K562 (cell line): ENCODE measurements at regions not wholly inside any gene's neighbourhood (a gene's known extent, or its start where the extent isn't known, plus 50 kb on each side); places are given as distances from the start of the nearest gene placed in this dataset.

ENCODE experiments used
- ATAC-seq: fragments of 200-7000 bp; cut with Tn5 transposase; 3 replicates; pipeline ENCODE4 v1.9.1; 2020; ENCODE audit warnings: moderate library complexity
- BruUV-seq: library from RNA; stranded (reverse); fragments of 400-500 nt; replicated peaks from 2 replicates; lab custom pipeline; 2021; lab: Mats Ljungman, UMichigan
- CTCF ChIA-PET: fragments of 300-600 bp; formaldehyde crosslinking; extraction: SDS; loops from one replicate; lab custom pipeline; 2021; ENCODE audit warnings: low intra/inter-chr PET ratio; lab: Yijun Ruan, JAX
- POLR2A ChIA-PET: fragments of 300-600, 350-650 bp; sonication (Branson Sonifier 250); formaldehyde crosslinking; extraction: SDS; loops from one replicate; lab custom pipeline; 2021; ENCODE audit warnings: antibody characterized with exemption, inconsistent platforms; lab: Yijun Ruan, JAX
- DNase-seq, 4 experiments: peaks; one replicate each; pipeline versions ENCODE4 v3.0.0 to v3.0.0-alpha.2; 2011 to 2018; ENCODE audit warnings: low spot score in 3 of 4, mixed read lengths in 3 of 4; ENCODE audit errors: extremely low read depth in 1 of 4
- FAIRE-seq: peaks from 2 replicates; lab custom pipeline; 2011; peaks lifted over from hg19 to GRCh38; lab: Jason Lieb, UNC
- H2AFZ ChIP-seq: 2 replicates; pipeline ENCODE4 v1.6.0; 2011; ENCODE audit warnings: low read depth, low read length, control low read depth, inconsistent platforms
- H3K27ac ChIP-seq: fragments of 200-600 bp; 3 replicates; pipeline ENCODE4 v1.8.0; 2011; ENCODE audit warnings: low read depth, mild to moderate bottlenecking, control low read depth, inconsistent platforms, low read length, moderate library complexity, mixed read lengths; ENCODE audit errors: extremely low read depth
- H3K27me3 ChIP-seq, 2 experiments: fragments of 300-600 bp in 1 of 2; 2 replicates in 1 of 2; 3 replicates in 1 of 2; pipeline versions ENCODE4 v1.6.0 to v1.8.0; 2011; ENCODE audit warnings: inconsistent platforms in 2 of 2, low read length in 2 of 2, mild to moderate bottlenecking in 1 of 2, mixed read lengths in 1 of 2, moderate library complexity in 1 of 2; ENCODE audit not compliant: control insufficient read depth in 2 of 2, insufficient read depth in 2 of 2
- H3K36me3 ChIP-seq: fragments of 300-600 bp; 3 replicates; pipeline ENCODE4 v1.8.0; 2011; ENCODE audit warnings: mild to moderate bottlenecking, low read length, inconsistent platforms; ENCODE audit not compliant: control insufficient read depth, insufficient read depth
- H3K4me1 ChIP-seq, 2 experiments: fragments of 200-600 bp in 1 of 2; replicated peaks in 1 of 2; 2 replicates in 1 of 2; 3 replicates in 1 of 2; pipeline versions ENCODE4 v1.5.1 to v1.8.0; 2011; ENCODE audit warnings: inconsistent platforms in 2 of 2, low read length in 2 of 2, mild to moderate bottlenecking in 1 of 2, mixed read lengths in 1 of 2, moderate library complexity in 1 of 2; ENCODE audit not compliant: control insufficient read depth in 2 of 2, insufficient read depth in 2 of 2
- H3K4me2 ChIP-seq: 2 replicates; pipeline ENCODE4 v1.6.1; 2011; ENCODE audit warnings: low read length, control low read depth, inconsistent platforms, mixed read lengths; ENCODE audit not compliant: insufficient read depth
- H3K4me3 ChIP-seq: fragments of 200-600 bp; sonication (generic), shearing (Covaris generic); 2 replicates; pipeline ENCODE4 v1.5.1; 2016; ENCODE audit warnings: control low read depth, inconsistent platforms
- H3K79me2 ChIP-seq: fragments of 200-600 bp; 3 replicates; pipeline ENCODE4 v1.8.0; 2011; ENCODE audit warnings: low read length, inconsistent platforms; ENCODE audit not compliant: control insufficient read depth, insufficient read depth
- H3K9ac ChIP-seq, 2 experiments: 2 replicates each; pipeline versions ENCODE4 v1.6.0 to v1.6.1; 2011; ENCODE audit warnings: low read depth in 2 of 2, low read length in 2 of 2, control low read depth in 1 of 2, inconsistent platforms in 1 of 2, mild to moderate bottlenecking in 1 of 2, mixed read lengths in 1 of 2; ENCODE audit not compliant: insufficient read depth in 1 of 2
- H3K9me1 ChIP-seq: one replicate; pipeline ENCODE4 v1.6.0; 2011; ENCODE audit warnings: inconsistent platforms, mild to moderate bottlenecking, low read length, moderate library complexity; ENCODE audit not compliant: control insufficient read depth, insufficient read depth
- H3K9me3 ChIP-seq: replicated peaks from 2 replicates; pipeline ENCODE4 v1.5.1; 2011; ENCODE audit warnings: low read depth, low read length, inconsistent platforms; ENCODE audit not compliant: control insufficient read depth, insufficient read depth
- H4K20me1 ChIP-seq: replicated peaks from 2 replicates; pipeline ENCODE4 v1.6.1; 2011; ENCODE audit warnings: low read length, inconsistent platforms, mixed read lengths; ENCODE audit not compliant: control insufficient read depth, insufficient read depth
- ARID2 ChIP-seq: fragments of 450-650 bp; IDR thresholded peaks from 2 replicates; pipeline ENCODE4 v1.6.1; 2017; ENCODE audit warnings: antibody characterized with exemption, mild to moderate bottlenecking
- CBX2 ChIP-seq: fragments of 200-600 bp; sonication (generic); IDR thresholded peaks from one replicate; pipeline ENCODE4 v1.6.1; 2012; ENCODE audit warnings: mild to moderate bottlenecking, low read length, inconsistent platforms; ENCODE audit not compliant: insufficient read depth, poor library complexity, severe bottlenecking
- CEBPG ChIP-seq, 3 experiments: fragments of 200-800 bp in 1 of 3; sonication (Bioruptor generic) in 1 of 3; sonication (generic) in 1 of 3; formaldehyde crosslinking in 1 of 3; IDR thresholded peaks in 2 of 3; conservative IDR thresholded peaks in 1 of 3; 2 replicates each; pipeline versions ENCODE4 v1.6.1 to v1.8.0; 2016 to 2022; ENCODE audit warnings: missing compliant biosample characterization in 2 of 3, missing genetic modification characterization in 2 of 3, mild to moderate bottlenecking in 1 of 3, missing genetic modification reagents in 1 of 3
- FOXJ3 ChIP-seq: sonication (generic); formaldehyde crosslinking; IDR thresholded peaks from 2 replicates; pipeline ENCODE4 v1.4.0; 2020; ENCODE audit warnings: mild to moderate bottlenecking, missing genetic modification reagents
- KLF13 ChIP-seq: fragments of 450-650 bp; IDR thresholded peaks from 2 replicates; pipeline ENCODE4 v1.6.1; 2016; ENCODE audit warnings: missing genetic modification characterization, low read depth, mild to moderate bottlenecking, missing compliant biosample characterization, moderate library complexity, borderline replicate concordance
- RBM34 ChIP-seq: fragments of 200-400 bp; formaldehyde crosslinking; IDR thresholded peaks from 2 replicates; pipeline ENCODE4 v1.6.1; 2018; ENCODE audit warnings: low read length, borderline replicate concordance; ENCODE audit not compliant: insufficient read depth
- SMAD4 ChIP-seq: fragments of 250-450 bp; sonication (Bioruptor Pico); conservative IDR thresholded peaks from 2 replicates; pipeline ENCODE4 v1.8.0; 2021; ENCODE audit warnings: inconsistent platforms, mild to moderate bottlenecking, moderate library complexity
- SNIP1 ChIP-seq: fragments of 450-650 bp; IDR thresholded peaks from 2 replicates; pipeline ENCODE4 v1.7.1; 2017; ENCODE audit warnings: low read depth, mild to moderate bottlenecking
- ZNF12 ChIP-seq: sonication (generic); formaldehyde crosslinking; IDR thresholded peaks from 2 replicates; pipeline ENCODE4 v1.4.0; 2020; ENCODE audit warnings: mild to moderate bottlenecking, missing genetic modification reagents
- WGBS: fragments of 100-300 bp; shearing (Covaris generic); methylation state at CpG from one replicate; pipeline ENCODE4 v1.1.6; 2016; ENCODE audit warnings: low coverage, mixed read lengths; ENCODE audit not compliant: insufficient coverage; ENCODE audit errors: missing lambda C conversion rate; 5-methylcytosine and 5-hydroxymethylcytosine counted together
- in situ Hi-C: fragments of 300-500 bp; cut with MboI; formaldehyde crosslinking; loops from 4 replicates; pipeline ENCODE4 v1.15.0; 2018; ENCODE audit warnings: inconsistent platforms, mixed read lengths
- intact Hi-C: fragments of 100-400 bp; cut with micrococcal nuclease; formaldehyde crosslinking; loops from 2 replicates; pipeline ENCODE4 v1.14.2; 2022
- TF ChIP-seq, protein P1 (sequence below), 3 experiments: IDR thresholded peaks in 2 of 3; conservative IDR thresholded peaks in 1 of 3; 2 replicates each; pipeline ENCODE4 v1.5.1; 2011 to 2012; ENCODE audit warnings: low read length in 3 of 3, mild to moderate bottlenecking in 3 of 3, control low read depth in 2 of 3, improper control_type of control experiment in 1 of 3, inconsistent platforms in 1 of 3, low read depth in 1 of 3, mixed read lengths in 1 of 3, moderate library complexity in 1 of 3; ENCODE audit not compliant: insufficient read depth in 2 of 3
- TF ChIP-seq, protein P2 (sequence below): sonication (generic); formaldehyde crosslinking; IDR thresholded peaks from 2 replicates; pipeline ENCODE4 v1.8.1; 2023; ENCODE audit warnings: missing genetic modification reagents, mild to moderate bottlenecking, borderline replicate concordance

DNA sequence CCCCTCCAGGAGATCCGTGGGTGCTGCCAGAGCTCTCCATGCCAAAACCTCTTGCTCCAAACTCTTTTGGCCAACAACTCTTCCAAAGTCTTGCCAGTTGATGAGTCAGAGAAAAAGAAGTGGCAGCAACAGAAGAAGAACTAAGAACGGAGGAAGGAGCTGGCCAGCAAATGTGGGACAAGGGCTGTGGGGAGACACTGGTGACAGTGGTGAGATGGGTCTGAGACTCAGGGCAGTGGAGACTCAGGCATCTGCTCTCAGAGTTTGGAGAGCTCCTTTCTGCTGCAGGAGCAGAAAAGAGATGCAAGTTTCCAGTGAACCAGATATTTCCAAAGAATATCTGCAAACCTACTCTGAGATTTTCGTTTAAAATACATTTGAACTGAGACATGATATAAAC, 92.3 kb upstream of the SEMA6A start (continued):
- TF ChIP-seq, protein P1, sequence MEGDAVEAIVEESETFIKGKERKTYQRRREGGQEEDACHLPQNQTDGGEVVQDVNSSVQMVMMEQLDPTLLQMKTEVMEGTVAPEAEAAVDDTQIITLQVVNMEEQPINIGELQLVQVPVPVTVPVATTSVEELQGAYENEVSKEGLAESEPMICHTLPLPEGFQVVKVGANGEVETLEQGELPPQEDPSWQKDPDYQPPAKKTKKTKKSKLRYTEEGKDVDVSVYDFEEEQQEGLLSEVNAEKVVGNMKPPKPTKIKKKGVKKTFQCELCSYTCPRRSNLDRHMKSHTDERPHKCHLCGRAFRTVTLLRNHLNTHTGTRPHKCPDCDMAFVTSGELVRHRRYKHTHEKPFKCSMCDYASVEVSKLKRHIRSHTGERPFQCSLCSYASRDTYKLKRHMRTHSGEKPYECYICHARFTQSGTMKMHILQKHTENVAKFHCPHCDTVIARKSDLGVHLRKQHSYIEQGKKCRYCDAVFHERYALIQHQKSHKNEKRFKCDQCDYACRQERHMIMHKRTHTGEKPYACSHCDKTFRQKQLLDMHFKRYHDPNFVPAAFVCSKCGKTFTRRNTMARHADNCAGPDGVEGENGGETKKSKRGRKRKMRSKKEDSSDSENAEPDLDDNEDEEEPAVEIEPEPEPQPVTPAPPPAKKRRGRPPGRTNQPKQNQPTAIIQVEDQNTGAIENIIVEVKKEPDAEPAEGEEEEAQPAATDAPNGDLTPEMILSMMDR (IDR thresholded peaks at IDR 0.05 in 2 of 3, conservative IDR thresholded peaks at IDR 0.05 in 1 of 3; ENCODE audit: insufficient read depth in 2 of 3, low read depth in 1 of 3, low read length in 3 of 3) = no peak
- TF ChIP-seq KLF13 (tag) = no peak
- no peak for TF ChIP-seq FOXJ3 (CRISPR knock-in tag)
- no peak for TF ChIP-seq ZNF12 (CRISPR knock-in tag)
- no peak for TF ChIP-seq ARID2
- no peak for TF ChIP-seq SMAD4
- no peak for TF ChIP-seq RBM34
- no peak for TF ChIP-seq SNIP1
- TF ChIP-seq, all 486 proteins: peak for 0

DNA sequence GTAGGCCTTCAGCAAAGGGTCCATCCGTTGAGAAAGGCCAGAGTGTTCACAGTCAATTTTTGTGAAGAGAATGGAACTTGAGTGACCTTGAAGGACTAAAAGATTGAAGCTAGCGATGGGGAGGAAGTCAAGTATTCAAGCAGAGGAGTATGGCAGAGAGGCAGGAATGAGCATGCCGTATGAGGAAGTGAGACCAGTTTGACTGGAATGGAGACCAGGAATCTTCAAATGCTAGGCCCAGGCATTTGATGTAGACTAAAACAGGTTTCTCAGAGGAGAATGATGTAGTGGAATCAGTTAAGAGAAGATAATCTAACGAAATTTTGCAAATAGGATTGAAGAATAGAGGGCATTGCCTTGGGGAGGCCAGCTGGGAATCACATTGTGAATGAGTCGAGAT, 90.4 kb upstream of the SEMA6A start:
- Histone ChIP-seq H3K27ac (no peak overlapping the region), H4K20me1 (no peaks in the 10 kb centered on the region), H3K4me2 (no peak overlapping the region), H3K4me1 (no peaks in the 10 kb centered on the region), H3K9ac (no peak overlapping the region), H3K79me2 (no peaks in the 10 kb centered on the region), H2AFZ (no peak overlapping the region), H3K4me3 (no peak overlapping the region), H3K9me3 (no peaks in the 10 kb centered on the region), H3K27me3 (no peaks in the 10 kb centered on the region), H3K36me3 (no peaks in the 10 kb centered on the region), H3K9me1 (no peaks in the 10 kb centered on the region)
- in situ Hi-C loops = no loop called here
- intact Hi-C loops = no loop called here
- ChIA-PET POLR2A (no interaction called here), CTCF (no interaction called here)
- 3% methylated on average over 5 of the region's 5 CpGs for WGBS
- FAIRE-seq (no peak), DNase-seq (no peak), ATAC-seq (no peak)
- BruUV-seq = no TSS peak
- TF ChIP-seq CBX2 (no peak), CEBPG (CRISPR knock-in tag; IDR thresholded peaks at IDR 0.05) (no peak), CEBPG (tag; conservative IDR thresholded peaks at IDR 0.05 in 1 of 2, IDR thresholded peaks at IDR 0.05 in 1 of 2) (no peak)
- TF ChIP-seq, protein P2, sequence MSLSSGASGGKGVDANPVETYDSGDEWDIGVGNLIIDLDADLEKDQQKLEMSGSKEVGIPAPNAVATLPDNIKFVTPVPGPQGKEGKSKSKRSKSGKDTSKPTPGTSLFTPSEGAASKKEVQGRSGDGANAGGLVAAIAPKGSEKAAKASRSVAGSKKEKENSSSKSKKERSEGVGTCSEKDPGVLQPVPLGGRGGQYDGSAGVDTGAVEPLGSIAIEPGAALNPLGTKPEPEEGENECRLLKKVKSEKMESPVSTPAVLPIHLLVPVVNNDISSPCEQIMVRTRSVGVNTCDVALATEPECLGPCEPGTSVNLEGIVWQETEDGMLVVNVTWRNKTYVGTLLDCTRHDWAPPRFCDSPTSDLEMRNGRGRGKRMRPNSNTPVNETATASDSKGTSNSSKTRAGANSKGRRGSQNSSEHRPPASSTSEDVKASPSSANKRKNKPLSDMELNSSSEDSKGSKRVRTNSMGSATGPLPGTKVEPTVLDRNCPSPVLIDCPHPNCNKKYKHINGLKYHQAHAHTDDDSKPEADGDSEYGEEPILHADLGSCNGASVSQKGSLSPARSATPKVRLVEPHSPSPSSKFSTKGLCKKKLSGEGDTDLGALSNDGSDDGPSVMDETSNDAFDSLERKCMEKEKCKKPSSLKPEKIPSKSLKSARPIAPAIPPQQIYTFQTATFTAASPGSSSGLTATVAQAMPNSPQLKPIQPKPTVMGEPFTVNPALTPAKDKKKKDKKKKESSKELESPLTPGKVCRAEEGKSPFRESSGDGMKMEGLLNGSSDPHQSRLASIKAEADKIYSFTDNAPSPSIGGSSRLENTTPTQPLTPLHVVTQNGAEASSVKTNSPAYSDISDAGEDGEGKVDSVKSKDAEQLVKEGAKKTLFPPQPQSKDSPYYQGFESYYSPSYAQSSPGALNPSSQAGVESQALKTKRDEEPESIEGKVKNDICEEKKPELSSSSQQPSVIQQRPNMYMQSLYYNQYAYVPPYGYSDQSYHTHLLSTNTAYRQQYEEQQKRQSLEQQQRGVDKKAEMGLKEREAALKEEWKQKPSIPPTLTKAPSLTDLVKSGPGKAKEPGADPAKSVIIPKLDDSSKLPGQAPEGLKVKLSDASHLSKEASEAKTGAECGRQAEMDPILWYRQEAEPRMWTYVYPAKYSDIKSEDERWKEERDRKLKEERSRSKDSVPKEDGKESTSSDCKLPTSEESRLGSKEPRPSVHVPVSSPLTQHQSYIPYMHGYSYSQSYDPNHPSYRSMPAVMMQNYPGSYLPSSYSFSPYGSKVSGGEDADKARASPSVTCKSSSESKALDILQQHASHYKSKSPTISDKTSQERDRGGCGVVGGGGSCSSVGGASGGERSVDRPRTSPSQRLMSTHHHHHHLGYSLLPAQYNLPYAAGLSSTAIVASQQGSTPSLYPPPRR = no peak
